Ascending aorta (tissue), 2 donors: ENCODE measurements at regions not wholly inside any gene's neighbourhood (a gene's known extent, or its start where the extent isn't known, plus 50 kb on each side); places are given as distances from the start of the nearest gene placed in this dataset.

Source experiments
- DNase-seq, 2 donors: peaks; one replicate each; pipeline ENCODE4 v3.0.0-alpha.2; 2019; ENCODE audit warnings: low spot score in 2 of 2
- H3K27ac ChIP-seq, 2 donors: fragments of 200-600 bp; sonication (generic); one replicate each; pipeline ENCODE4 v1.5.1; 2016 to 2017; ENCODE audit warnings: mild to moderate bottlenecking in 1 of 2
- H3K27me3 ChIP-seq: fragments of 200-600 bp; sonication (generic); one replicate; pipeline ENCODE4 v1.5.1; 2017
- H3K36me3 ChIP-seq, 2 donors: fragments of 200-600 bp; sonication (generic); one replicate each; pipeline ENCODE4 v1.5.1; 2016
- H3K4me1 ChIP-seq, 2 donors: fragments of 200-600 bp; sonication (generic); one replicate each; pipeline ENCODE4 v1.5.1; 2016 to 2017; ENCODE audit warnings: mild to moderate bottlenecking in 1 of 2
- H3K4me3 ChIP-seq, 2 donors: fragments of 200-600 bp; sonication (generic); one replicate each; pipeline ENCODE4 v1.5.1; 2016 to 2017; ENCODE audit warnings: mild to moderate bottlenecking in 1 of 2
- H3K9me3 ChIP-seq, 2 donors: fragments of 200-600 bp; sonication (generic); one replicate each; pipeline ENCODE4 v1.5.1; 2016
- CTCF ChIP-seq, 3 experiments: fragments of 200-600 bp in 2 of 3; fragments of 450-650 bp in 1 of 3; sonication (generic) in 2 of 3; IDR thresholded peaks; one replicate each; pipeline ENCODE4 v1.5.1; 2016 to 2019; ENCODE audit warnings: antibody characterized with exemption in 3 of 3, mild to moderate bottlenecking in 1 of 3, moderate library complexity in 1 of 3
- intact Hi-C: fragments of 100-400 bp; cut with DNase I; formaldehyde crosslinking; loops from one replicate; pipeline ENCODE4 v1.15.1; 2023

GRCh38 chr18:41263956-41264355 lies 691.1 kb upstream of the PIK3C3 start:
- Histone ChIP-seq H3K4me3 (no peak overlapping the region), H3K4me1 (no peaks in the 10 kb centered on the region), H3K27ac (no peak overlapping the region), H3K9me3 (no peaks in the 10 kb centered on the region), H3K36me3 (no peaks in the 10 kb centered on the region), H3K27me3 (no peaks in the 10 kb centered on the region)
- intact Hi-C loops = no loop called here
- DNase-seq = no peak
- TF ChIP-seq CTCF (IDR thresholded peaks at IDR 0.05) = no peak

- Histone ChIP-seq H3K4me1 (no peaks in the 10 kb centered on the region), H3K27me3 (no peaks in the 10 kb centered on the region), H3K9me3 (no peaks in the 10 kb centered on the region), H3K27ac (no peak overlapping the region), H3K36me3 (no peaks in the 10 kb centered on the region), H3K4me3 (no peak overlapping the region)
- intact Hi-C loops = no loop called here
- no peak for TF ChIP-seq CTCF (IDR thresholded peaks at IDR 0.05)
- no peak for DNase-seq
These were observed 692.3 kb upstream of the PIK3C3 start for GRCh38 chr18:41262688-41263087.

GRCh38 chr18:41244591-41245037 lies 710.4 kb upstream of the PIK3C3 start:
- no peaks in the 10 kb centered on the region for H3K4me1 ChIP-seq
- no peak for DNase-seq
- H3K27me3 ChIP-seq = no peaks in the 10 kb centered on the region
- intact Hi-C loops = no loop called here
- no peak for TF ChIP-seq CTCF (IDR thresholded peaks at IDR 0.05)
- H3K27ac ChIP-seq = no peak overlapping the region
- H3K9me3 ChIP-seq = no peaks in the 10 kb centered on the region
- no peaks in the 10 kb centered on the region for H3K36me3 ChIP-seq
- H3K4me3 ChIP-seq = no peak overlapping the region

- no peak overlapping the region for H3K4me3 ChIP-seq
- no peaks in the 10 kb centered on the region for H3K4me1 ChIP-seq
- no peak for DNase-seq
- H3K27ac ChIP-seq = no peak overlapping the region
- no peaks in the 10 kb centered on the region for H3K36me3 ChIP-seq
- H3K9me3 ChIP-seq = no peaks in the 10 kb centered on the region
- H3K27me3 ChIP-seq = no peaks in the 10 kb centered on the region
- TF ChIP-seq CTCF (IDR thresholded peaks at IDR 0.05) = no peak
- intact Hi-C loops = no loop called here
These were observed 717.7 kb upstream of the PIK3C3 start for GRCh38 chr18:41237317-41237716.

GRCh38 chr18:41231681-41232080 lies 723.4 kb upstream of the PIK3C3 start:
- intact Hi-C loops = no loop called here
- Histone ChIP-seq H3K4me3 (no peak overlapping the region), H3K4me1 (no peaks in the 10 kb centered on the region), H3K36me3 (no peaks in the 10 kb centered on the region), H3K27me3 (no peaks in the 10 kb centered on the region), H3K27ac (no peak overlapping the region), H3K9me3 (no peaks in the 10 kb centered on the region)
- DNase-seq = no peak
- no peak for TF ChIP-seq CTCF (IDR thresholded peaks at IDR 0.05)

GRCh38 chr18:41227993-41228392 lies 727.0 kb upstream of the PIK3C3 start:
- intact Hi-C loops = no loop called here
- no peak for DNase-seq
- Histone ChIP-seq H3K9me3 (no peaks in the 10 kb centered on the region), H3K27ac (no peak overlapping the region), H3K36me3 (no peaks in the 10 kb centered on the region), H3K4me1 (no peaks in the 10 kb centered on the region), H3K27me3 (no peaks in the 10 kb centered on the region), H3K4me3 (no peak overlapping the region)
- TF ChIP-seq CTCF (IDR thresholded peaks at IDR 0.05) = no peak
